Gastroesophageal sphincter (tissue), 4 donors: ENCODE measurements at regions not wholly inside any gene's neighbourhood (a gene's known extent, or its start where the extent isn't known, plus 50 kb on each side); places are given as distances from the start of the nearest gene placed in this dataset.

ENCODE experiments used
- ATAC-seq: fragments of 150-250 bp; one replicate; pipeline ENCODE4 v1.9.1; 2016; ENCODE audit warnings: mild to moderate bottlenecking, moderate library complexity
- H3K27ac ChIP-seq, 4 donors: fragments of 200-600 bp; sonication (generic) in 3 of 4; 1 replicate in 3 of 4; 2 replicates in 1 of 4; pipeline ENCODE4 v1.5.1; 2016 to 2019
- H3K27me3 ChIP-seq: fragments of 200-600 bp; sonication (generic); one replicate; pipeline ENCODE4 v1.5.1; 2019
- H3K36me3 ChIP-seq, 2 donors: fragments of 200-600 bp; sonication (generic); one replicate each; pipeline ENCODE4 v1.5.1; 2019; ENCODE audit warnings: control low read depth in 1 of 2
- H3K4me1 ChIP-seq, 3 donors: fragments of 200-600 bp; sonication (generic); 1 replicate in 2 of 3; 2 replicates in 1 of 3; pipeline ENCODE4 v1.5.1; 2016 to 2019; ENCODE audit warnings: control low read depth in 2 of 3
- H3K4me3 ChIP-seq, 2 donors: fragments of 200-600 bp; sonication (generic); one replicate each; pipeline ENCODE4 v1.5.1; 2019; ENCODE audit warnings: mild to moderate bottlenecking in 1 of 2, moderate library complexity in 1 of 2
- H3K9me3 ChIP-seq, 3 donors: fragments of 200-600 bp; sonication (generic); one replicate each; pipeline ENCODE4 v1.5.1; 2017 to 2019; ENCODE audit warnings: control low read depth in 2 of 3
- EP300 ChIP-seq: sonication (generic); formaldehyde crosslinking; IDR thresholded peaks from one replicate; pipeline ENCODE4 v1.6.1; 2017; ENCODE audit warnings: antibody characterized with exemption, mild to moderate bottlenecking
- POLR2A ChIP-seq, 2 donors: fragments of 450-650 bp; IDR thresholded peaks; one replicate each; pipeline ENCODE4 v1.6.1; 2017; ENCODE audit warnings: antibody characterized with exemption in 2 of 2, mild to moderate bottlenecking in 2 of 2, moderate library complexity in 1 of 2
- POLR2AphosphoS5 ChIP-seq: sonication (generic); formaldehyde crosslinking; IDR thresholded peaks from one replicate; pipeline ENCODE4 v1.6.1; 2017; ENCODE audit warnings: antibody characterized with exemption
- WGBS, 2 donors: methylation state at CpG; one replicate each; pipeline ENCODE4 v1.1.5; 2018; ENCODE audit warnings: low coverage in 1 of 2; 5-methylcytosine and 5-hydroxymethylcytosine counted together
- TF ChIP-seq, protein P1 (sequence below), 4 experiments: fragments of 200-600 bp in 2 of 4; fragments of 450-650 bp in 2 of 4; sonication (generic) in 1 of 4; IDR thresholded peaks; one replicate each; pipeline ENCODE4 v1.5.1; 2017 to 2019; ENCODE audit warnings: antibody characterized with exemption in 4 of 4, mild to moderate bottlenecking in 2 of 4, moderate library complexity in 2 of 4

GRCh38 chr2:82256288-82256687, 1951.7 kb upstream of the LRRTM1 start:
- WGBS, 2 donors = 84 to 88% methylated on average over 2 to 3 of the region's 3 CpGs
- no peak for ATAC-seq
- H3K4me3 ChIP-seq = no peak overlapping the region
- H3K36me3 ChIP-seq = no peaks in the 10 kb centered on the region
- TF ChIP-seq EP300 = no peak
- H3K9me3 ChIP-seq = peaks cover 0 to 23% (median 0%) of the 10 kb centered on the region in 3 donors
- no peaks in the 10 kb centered on the region for H3K27me3 ChIP-seq
- no peak overlapping the region for H3K27ac ChIP-seq
- H3K4me1 ChIP-seq = no peaks in the 10 kb centered on the region

- Histone ChIP-seq H3K36me3 (no peaks in the 10 kb centered on the region), H3K27ac (no peak overlapping the region)
- ATAC-seq = no peak
Measured at GRCh38 chr2:82254728-82255127, 1950.2 kb upstream of the LRRTM1 start.

DNA sequence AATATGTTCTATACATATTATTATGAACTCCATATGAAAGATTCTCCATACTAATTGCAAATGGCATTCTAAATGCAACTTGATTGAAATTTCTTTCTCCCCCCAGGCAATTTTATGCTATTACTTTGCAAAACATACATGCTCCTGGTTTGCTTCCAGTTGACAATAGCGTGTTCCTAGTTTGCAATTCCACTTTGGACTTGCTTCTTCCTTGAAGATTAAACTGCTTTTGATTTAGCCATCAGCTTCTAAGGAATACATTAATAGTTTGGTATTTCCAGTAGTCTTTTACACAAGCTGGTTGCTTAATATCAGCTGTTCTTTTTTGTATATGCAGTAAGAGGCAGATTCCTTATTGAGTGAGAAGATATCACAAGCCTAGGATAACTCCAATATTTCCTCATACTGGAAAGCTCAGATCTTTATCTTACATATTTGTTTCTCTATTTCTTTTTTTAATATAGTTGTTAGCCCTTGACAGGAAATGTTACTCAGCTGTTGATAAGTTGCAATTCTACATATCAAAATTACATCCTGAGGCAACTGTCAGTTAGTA, 1941.7 kb upstream of the LRRTM1 start:
- H3K27ac ChIP-seq = no peak overlapping the region
- H3K36me3 ChIP-seq = no peaks in the 10 kb centered on the region
- no peak for ATAC-seq
- no peaks in the 10 kb centered on the region for H3K4me1 ChIP-seq
- TF ChIP-seq POLR2AphosphoS5 (no peak), EP300 (no peak), POLR2A (IDR thresholded peaks at IDR 0.05) (no peak)
- TF ChIP-seq, protein P1, sequence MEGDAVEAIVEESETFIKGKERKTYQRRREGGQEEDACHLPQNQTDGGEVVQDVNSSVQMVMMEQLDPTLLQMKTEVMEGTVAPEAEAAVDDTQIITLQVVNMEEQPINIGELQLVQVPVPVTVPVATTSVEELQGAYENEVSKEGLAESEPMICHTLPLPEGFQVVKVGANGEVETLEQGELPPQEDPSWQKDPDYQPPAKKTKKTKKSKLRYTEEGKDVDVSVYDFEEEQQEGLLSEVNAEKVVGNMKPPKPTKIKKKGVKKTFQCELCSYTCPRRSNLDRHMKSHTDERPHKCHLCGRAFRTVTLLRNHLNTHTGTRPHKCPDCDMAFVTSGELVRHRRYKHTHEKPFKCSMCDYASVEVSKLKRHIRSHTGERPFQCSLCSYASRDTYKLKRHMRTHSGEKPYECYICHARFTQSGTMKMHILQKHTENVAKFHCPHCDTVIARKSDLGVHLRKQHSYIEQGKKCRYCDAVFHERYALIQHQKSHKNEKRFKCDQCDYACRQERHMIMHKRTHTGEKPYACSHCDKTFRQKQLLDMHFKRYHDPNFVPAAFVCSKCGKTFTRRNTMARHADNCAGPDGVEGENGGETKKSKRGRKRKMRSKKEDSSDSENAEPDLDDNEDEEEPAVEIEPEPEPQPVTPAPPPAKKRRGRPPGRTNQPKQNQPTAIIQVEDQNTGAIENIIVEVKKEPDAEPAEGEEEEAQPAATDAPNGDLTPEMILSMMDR (IDR thresholded peaks at IDR 0.05) = no peak
- no peaks in the 10 kb centered on the region for H3K27me3 ChIP-seq
- H3K4me3 ChIP-seq = no peak overlapping the region
- WGBS, 2 donors = 63% methylated on average over 1 of the region's 1 CpG
- H3K9me3 ChIP-seq = peaks cover 0 to 9% (median 0%) of the 10 kb centered on the region in 3 donors

More at GRCh38 chr2:82254728-82255127, 1950.2 kb upstream of the LRRTM1 start:
- peaks cover 0 to 24% (median 0%) of the 10 kb centered on the region in 3 donors for H3K9me3 ChIP-seq
- no peaks in the 10 kb centered on the region for H3K4me1 ChIP-seq
- H3K27me3 ChIP-seq = no peaks in the 10 kb centered on the region
- TF ChIP-seq POLR2A (IDR thresholded peaks at IDR 0.05) = no peak
- H3K4me3 ChIP-seq = no peak overlapping the region

DNA sequence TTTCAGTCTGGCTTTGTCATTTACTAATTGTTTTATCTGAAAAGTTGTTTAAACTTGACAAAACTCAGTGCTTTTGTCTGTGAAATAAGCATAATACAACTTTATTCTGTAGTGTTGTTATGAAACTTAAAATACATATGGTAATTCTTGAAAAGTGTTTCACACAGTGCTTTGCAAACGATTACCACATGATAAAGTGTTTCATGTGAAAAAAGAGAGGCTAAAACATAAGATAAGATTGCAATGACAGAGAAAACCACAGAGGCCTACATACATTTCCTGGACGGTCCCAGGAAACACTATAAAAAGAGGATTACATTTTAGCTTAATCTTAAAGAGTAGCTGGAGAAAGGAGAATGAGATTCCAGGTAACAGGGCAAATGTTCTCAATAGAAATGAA, 1934.6 kb upstream of the LRRTM1 start:
- no peak overlapping the region for H3K4me3 ChIP-seq
- no peaks in the 10 kb centered on the region for H3K36me3 ChIP-seq
- no peaks in the 10 kb centered on the region for H3K4me1 ChIP-seq
- no peak overlapping the region for H3K27ac ChIP-seq
- ATAC-seq = no peak
- TF ChIP-seq POLR2AphosphoS5 (no peak), EP300 (no peak), POLR2A (IDR thresholded peaks at IDR 0.05) (no peak)
- TF ChIP-seq, protein P1 (IDR thresholded peaks at IDR 0.05) = no peak
- no peaks in the 10 kb centered on the region for H3K27me3 ChIP-seq
- H3K9me3 ChIP-seq = peaks cover 0 to 14% (median 0%) of the 10 kb centered on the region in 3 donors
- 50 to 53% methylated on average over 2 of the region's 2 CpGs for WGBS, 2 donors

- Histone ChIP-seq H3K4me1 (no peaks in the 10 kb centered on the region), H3K9me3 (peaks cover 0 to 8% (median 0%) of the 10 kb centered on the region in 3 donors), H3K27me3 (no peaks in the 10 kb centered on the region), H3K36me3 (no peaks in the 10 kb centered on the region), H3K4me3 (no peak overlapping the region), H3K27ac (no peak overlapping the region)
- TF ChIP-seq EP300 = no peak
- TF ChIP-seq, protein P1 (IDR thresholded peaks at IDR 0.05) = no peak
- no peak for TF ChIP-seq POLR2AphosphoS5
- TF ChIP-seq POLR2A (IDR thresholded peaks at IDR 0.05) = no peak
- ATAC-seq = no peak
Measured at GRCh38 chr2:82237994-82238662, 1933.6 kb upstream of the LRRTM1 start.

- no peaks in the 10 kb centered on the region for H3K36me3 ChIP-seq
Measured at GRCh38 chr2:82234283-82234874, 1929.8 kb upstream of the LRRTM1 start.

More at GRCh38 chr2:82234283-82234874, 1929.8 kb upstream of the LRRTM1 start:
- Histone ChIP-seq H3K27me3 (no peaks in the 10 kb centered on the region), H3K27ac (no peak overlapping the region), H3K4me1 (no peaks in the 10 kb centered on the region), H3K9me3 (no peaks in the 10 kb centered on the region), H3K4me3 (no peak overlapping the region)
- ATAC-seq = no peak
- TF ChIP-seq POLR2AphosphoS5 (no peak), EP300 (no peak)
- WGBS, 2 donors = 84 to 88% methylated on average over 5 to 8 of the region's 8 CpGs
